ENCODE measurements at regions not wholly inside any gene's neighbourhood (a gene's known extent, or its start where the extent isn't known, plus 50 kb on each side); places are given as distances from the start of the nearest gene placed in this dataset.

- TF ChIP-seq CTCF (IDR thresholded peaks at IDR 0.05; ENCODE audit: poor library complexity, severe bottlenecking): no peak
- no peak for TF ChIP-seq TAF1 (IDR thresholded peaks at IDR 0.05; ENCODE audit: low read depth)
- no peak for TF ChIP-seq EP300 (conservative IDR thresholded peaks at IDR 0.05; ENCODE audit: poor library complexity, severe bottlenecking)
Measured at GRCh38 chr1:29392036-29392435, 155.7 kb downstream of the PTPRU start.

All from neural cell (in vitro differentiated cells).